Activated CD4-positive, alpha-beta T cell treated with anti-CD3 and anti-CD28 coated beads, Interleukin-2, amount 10 ng/mL, durations not matched to agents 24 days and 14 days (primary cell): ENCODE measurements at regions not wholly inside any gene's neighbourhood (a gene's known extent, or its start where the extent isn't known, plus 50 kb on each side); places are given as distances from the start of the nearest gene placed in this dataset.

Experiments used
- DNase-seq: peaks from one replicate; pipeline ENCODE4 v3.0.0; 2022
- H3K27ac Mint-ChIP-seq: one replicate; pipeline ENCODE4 v1.8.0; 2022; ENCODE audit warnings: mild to moderate bottlenecking, mixed read lengths
- H3K27me3 Mint-ChIP-seq: one replicate; pipeline ENCODE4 v1.8.0; 2022; ENCODE audit warnings: mixed read lengths
- H3K36me3 Mint-ChIP-seq: one replicate; pipeline ENCODE4 v1.8.0; 2022; ENCODE audit warnings: low read depth, mild to moderate bottlenecking, mixed read lengths
- H3K4me1 Mint-ChIP-seq: one replicate; pipeline ENCODE4 v1.8.0; 2021; ENCODE audit warnings: mixed read lengths
- H3K4me3 Mint-ChIP-seq: one replicate; pipeline ENCODE4 v1.8.0; 2022; ENCODE audit warnings: mild to moderate bottlenecking, moderate library complexity, mixed read lengths
- H3K9me3 Mint-ChIP-seq: one replicate; pipeline ENCODE4 v1.8.0; 2021; ENCODE audit warnings: mixed read lengths
- intact Hi-C: fragments of 100-400 bp; cut with micrococcal nuclease; formaldehyde crosslinking; loops from one replicate; pipeline ENCODE4 v1.15.1; 2023

- intact Hi-C loops, result no loop called here
- Mint-ChIP-seq H3K9me3 (no peaks in the 10 kb centered on the region), H3K4me1 (no peaks in the 10 kb centered on the region), H3K4me3 (no peak overlapping the region), H3K36me3 (no peaks in the 10 kb centered on the region), H3K27ac (no peak overlapping the region), H3K27me3 (no peaks in the 10 kb centered on the region)
- DNase-seq, result no peak
Measured at GRCh38 chr10:64813391-64813790, 1292.2 kb downstream of the REEP3 start.

GRCh38 chr10:64814201-64814600, 1293.0 kb downstream of the REEP3 start:
- intact Hi-C loops, result no loop called here
- Mint-ChIP-seq H3K36me3 (no peaks in the 10 kb centered on the region), H3K27me3 (no peaks in the 10 kb centered on the region), H3K9me3 (no peaks in the 10 kb centered on the region), H3K4me3 (no peak overlapping the region), H3K27ac (no peak overlapping the region), H3K4me1 (no peaks in the 10 kb centered on the region)
- no peak for DNase-seq

GRCh38 chr10:64829888-64830412, 1308.7 kb downstream of the REEP3 start:
- no peaks in the 10 kb centered on the region for H3K4me1 Mint-ChIP-seq
- H3K9me3 Mint-ChIP-seq, result no peaks in the 10 kb centered on the region
- intact Hi-C loops, result no loop called here
- H3K4me3 Mint-ChIP-seq, result no peak overlapping the region
- H3K27me3 Mint-ChIP-seq, result no peaks in the 10 kb centered on the region
- DNase-seq, result no peak
- H3K27ac Mint-ChIP-seq, result no peak overlapping the region
- no peaks in the 10 kb centered on the region for H3K36me3 Mint-ChIP-seq

- no peaks in the 10 kb centered on the region for H3K27me3 Mint-ChIP-seq
- H3K4me3 Mint-ChIP-seq, result no peak overlapping the region
- H3K9me3 Mint-ChIP-seq, result no peaks in the 10 kb centered on the region
- H3K4me1 Mint-ChIP-seq, result no peaks in the 10 kb centered on the region
- H3K27ac Mint-ChIP-seq, result no peak overlapping the region
- no peak for DNase-seq
- intact Hi-C loops, result no loop called here
- no peaks in the 10 kb centered on the region for H3K36me3 Mint-ChIP-seq
Measured at GRCh38 chr10:64830869-64831268, 1309.7 kb downstream of the REEP3 start.

GRCh38 chr10:64840341-64840740, 1319.1 kb downstream of the REEP3 start:
- no peaks in the 10 kb centered on the region for H3K36me3 Mint-ChIP-seq
- intact Hi-C loops, result no loop called here
- no peak overlapping the region for H3K4me3 Mint-ChIP-seq
- no peak overlapping the region for H3K27ac Mint-ChIP-seq
- no peak for DNase-seq
- H3K27me3 Mint-ChIP-seq, result no peaks in the 10 kb centered on the region
- H3K4me1 Mint-ChIP-seq, result no peaks in the 10 kb centered on the region
- H3K9me3 Mint-ChIP-seq, result peaks cover 7% of the 10 kb centered on the region

GRCh38 chr10:64846700-64847099, 1325.5 kb downstream of the REEP3 start:
- H3K9me3 Mint-ChIP-seq, result no peaks in the 10 kb centered on the region
- H3K27me3 Mint-ChIP-seq, result no peaks in the 10 kb centered on the region
- intact Hi-C loops, result no loop called here
- no peak overlapping the region for H3K4me3 Mint-ChIP-seq
- DNase-seq, result no peak
- H3K27ac Mint-ChIP-seq, result no peak overlapping the region
- H3K4me1 Mint-ChIP-seq, result no peaks in the 10 kb centered on the region
- no peaks in the 10 kb centered on the region for H3K36me3 Mint-ChIP-seq

GRCh38 chr10:64855941-64856340, 1334.7 kb downstream of the REEP3 start:
- no peaks in the 10 kb centered on the region for H3K4me1 Mint-ChIP-seq
- DNase-seq, result no peak
- no peaks in the 10 kb centered on the region for H3K36me3 Mint-ChIP-seq
- intact Hi-C loops, result no loop called here
- H3K27me3 Mint-ChIP-seq, result no peaks in the 10 kb centered on the region
- H3K9me3 Mint-ChIP-seq, result no peaks in the 10 kb centered on the region
- H3K4me3 Mint-ChIP-seq, result no peak overlapping the region
- H3K27ac Mint-ChIP-seq, result no peak overlapping the region

GRCh38 chr10:64859911-64860310, 1338.7 kb downstream of the REEP3 start:
- Mint-ChIP-seq H3K27ac (no peak overlapping the region), H3K9me3 (no peaks in the 10 kb centered on the region), H3K4me3 (no peak overlapping the region), H3K4me1 (no peaks in the 10 kb centered on the region), H3K27me3 (no peaks in the 10 kb centered on the region), H3K36me3 (no peaks in the 10 kb centered on the region)
- intact Hi-C loops, result no loop called here
- DNase-seq, result no peak

GRCh38 chr10:64863836-64864235, 1342.6 kb downstream of the REEP3 start:
- H3K4me1 Mint-ChIP-seq, result no peaks in the 10 kb centered on the region
- DNase-seq, result no peak
- H3K9me3 Mint-ChIP-seq, result no peaks in the 10 kb centered on the region
- H3K4me3 Mint-ChIP-seq, result no peak overlapping the region
- H3K27me3 Mint-ChIP-seq, result no peaks in the 10 kb centered on the region
- no peaks in the 10 kb centered on the region for H3K36me3 Mint-ChIP-seq
- no peak overlapping the region for H3K27ac Mint-ChIP-seq
- intact Hi-C loops, result no loop called here

- H3K27me3 Mint-ChIP-seq, result no peaks in the 10 kb centered on the region
- no peaks in the 10 kb centered on the region for H3K36me3 Mint-ChIP-seq
- H3K4me3 Mint-ChIP-seq, result no peak overlapping the region
- H3K9me3 Mint-ChIP-seq, result no peaks in the 10 kb centered on the region
- intact Hi-C loops, result no loop called here
- H3K4me1 Mint-ChIP-seq, result no peaks in the 10 kb centered on the region
- no peak for DNase-seq
- H3K27ac Mint-ChIP-seq, result no peak overlapping the region
Measured at GRCh38 chr10:64867501-64867962, 1346.3 kb downstream of the REEP3 start.

GRCh38 chr10:64873088-64873487, 1351.9 kb downstream of the REEP3 start:
- no peak for DNase-seq
- Mint-ChIP-seq H3K27ac (no peak overlapping the region), H3K9me3 (no peaks in the 10 kb centered on the region), H3K4me3 (no peak overlapping the region), H3K4me1 (no peaks in the 10 kb centered on the region), H3K27me3 (no peaks in the 10 kb centered on the region), H3K36me3 (no peaks in the 10 kb centered on the region)
- intact Hi-C loops, result no loop called here

GRCh38 chr10:64873959-64874358, 1352.8 kb downstream of the REEP3 start:
- Mint-ChIP-seq H3K27me3 (no peaks in the 10 kb centered on the region), H3K9me3 (no peaks in the 10 kb centered on the region), H3K4me1 (no peaks in the 10 kb centered on the region), H3K27ac (no peak overlapping the region), H3K36me3 (no peaks in the 10 kb centered on the region), H3K4me3 (no peak overlapping the region)
- DNase-seq, result no peak
- intact Hi-C loops, result no loop called here

GRCh38 chr10:64880546-64880945, 1359.3 kb downstream of the REEP3 start:
- Mint-ChIP-seq H3K4me1 (no peaks in the 10 kb centered on the region), H3K4me3 (no peak overlapping the region), H3K36me3 (no peaks in the 10 kb centered on the region), H3K9me3 (no peaks in the 10 kb centered on the region), H3K27me3 (no peaks in the 10 kb centered on the region), H3K27ac (no peak overlapping the region)
- no peak for DNase-seq
- intact Hi-C loops, result no loop called here

- no peak overlapping the region for H3K27ac Mint-ChIP-seq
- intact Hi-C loops, result no loop called here
- H3K27me3 Mint-ChIP-seq, result no peaks in the 10 kb centered on the region
- no peaks in the 10 kb centered on the region for H3K9me3 Mint-ChIP-seq
- no peaks in the 10 kb centered on the region for H3K4me1 Mint-ChIP-seq
- no peak for DNase-seq
- no peaks in the 10 kb centered on the region for H3K36me3 Mint-ChIP-seq
- no peak overlapping the region for H3K4me3 Mint-ChIP-seq
Measured at GRCh38 chr10:64881257-64881656, 1360.1 kb downstream of the REEP3 start.

- peaks cover 3% of the 10 kb centered on the region for H3K9me3 Mint-ChIP-seq
- DNase-seq, result no peak
- H3K4me1 Mint-ChIP-seq, result no peaks in the 10 kb centered on the region
- intact Hi-C loops, result no loop called here
- no peak overlapping the region for H3K4me3 Mint-ChIP-seq
- H3K36me3 Mint-ChIP-seq, result no peaks in the 10 kb centered on the region
- H3K27ac Mint-ChIP-seq, result no peak overlapping the region
- no peaks in the 10 kb centered on the region for H3K27me3 Mint-ChIP-seq
Measured at GRCh38 chr10:64896582-64896981, 1375.4 kb downstream of the REEP3 start.
